MM.1S (cell line): ENCODE measurements at regions not wholly inside any gene's neighbourhood (a gene's known extent, or its start where the extent isn't known, plus 50 kb on each side); places are given as distances from the start of the nearest gene placed in this dataset.

ENCODE experiments used
- DNase-seq: peaks from one replicate; pipeline ENCODE4 v3.0.0-alpha.2; 2015
- H2AFZ ChIP-seq: fragments of 300-600 bp; sonication (generic); 2 replicates; pipeline ENCODE4 v1.6.0; 2016; ENCODE audit warnings: antibody characterized with exemption, low read length
- H3F3A ChIP-seq: fragments of 300-600 bp; sonication (generic); 2 replicates; pipeline ENCODE4 v1.6.1; 2016; ENCODE audit warnings: mild to moderate bottlenecking, antibody characterized with exemption, low read length, moderate library complexity, mixed read lengths; ENCODE audit not compliant: insufficient read depth
- H3K27ac ChIP-seq: fragments of 300-600 bp; sonication (generic); 2 replicates; pipeline ENCODE4 v1.5.1; 2016; ENCODE audit warnings: mild to moderate bottlenecking, low read length
- H3K27me3 ChIP-seq: fragments of 300-600 bp; sonication (generic); replicated peaks from 2 replicates; pipeline ENCODE4 v1.6.0; 2016; ENCODE audit warnings: low read length; ENCODE audit not compliant: insufficient read depth
- H3K36me3 ChIP-seq: fragments of 300-600 bp; sonication (generic); replicated peaks from 2 replicates; pipeline ENCODE4 v1.6.1; 2016; ENCODE audit warnings: mild to moderate bottlenecking, low read length, mixed read lengths; ENCODE audit not compliant: insufficient read depth
- H3K4me1 ChIP-seq: fragments of 300-600 bp; sonication (generic); 2 replicates; pipeline ENCODE4 v1.6.1; 2016; ENCODE audit warnings: low read length, mixed read lengths
- H3K4me2 ChIP-seq: fragments of 300-600 bp; sonication (generic); 2 replicates; pipeline ENCODE4 v1.6.0; 2016; ENCODE audit warnings: low read depth, low read length
- H3K4me3 ChIP-seq: fragments of 300-600 bp; sonication (generic); 2 replicates; pipeline ENCODE4 v1.5.1; 2016; ENCODE audit warnings: low read length, mixed read lengths
- H3K79me2 ChIP-seq: fragments of 300-600 bp; sonication (generic); 2 replicates; pipeline ENCODE4 v1.6.1; 2016; ENCODE audit warnings: mixed run types, low read length, mixed read lengths
- H3K9ac ChIP-seq: fragments of 300-600 bp; sonication (generic); 2 replicates; pipeline ENCODE4 v1.6.1; 2016; ENCODE audit warnings: low read length, mixed read lengths
- H3K9me2 ChIP-seq: fragments of 300-600 bp; sonication (generic); replicated peaks from 2 replicates; pipeline ENCODE4 v1.6.1; 2016; ENCODE audit warnings: mild to moderate bottlenecking, low read length, mixed read lengths; ENCODE audit not compliant: insufficient read depth
- H3K9me3 ChIP-seq: fragments of 300-600 bp; sonication (generic); replicated peaks from 2 replicates; pipeline ENCODE4 v1.6.1; 2016; ENCODE audit warnings: mild to moderate bottlenecking, low read length, mixed read lengths; ENCODE audit not compliant: insufficient read depth
- H4K20me1 ChIP-seq: fragments of 300-600 bp; sonication (generic); 2 replicates; pipeline ENCODE4 v1.6.1; 2016; ENCODE audit warnings: mild to moderate bottlenecking, low read length, moderate library complexity, mixed read lengths; ENCODE audit not compliant: insufficient read depth
- EZH2 ChIP-seq: fragments of 300-600 bp; sonication (generic); optimal IDR thresholded peaks from 2 replicates; pipeline ENCODE3; 2017; ENCODE audit warnings: low read depth, mild to moderate bottlenecking, antibody characterized with exemption, low read length, mixed read lengths
- EZH2phosphoT487 ChIP-seq: fragments of 300-600 bp; sonication (generic); IDR thresholded peaks from 2 replicates; pipeline ENCODE4 v1.6.1; 2018; ENCODE audit warnings: antibody characterized with exemption, low read length
- TF ChIP-seq, protein P1 (sequence below): fragments of 300-600 bp; sonication (generic); IDR thresholded peaks from 2 replicates; pipeline ENCODE4 v1.5.1; 2016; ENCODE audit warnings: antibody characterized with exemption, low read length, mixed read lengths

DNA sequence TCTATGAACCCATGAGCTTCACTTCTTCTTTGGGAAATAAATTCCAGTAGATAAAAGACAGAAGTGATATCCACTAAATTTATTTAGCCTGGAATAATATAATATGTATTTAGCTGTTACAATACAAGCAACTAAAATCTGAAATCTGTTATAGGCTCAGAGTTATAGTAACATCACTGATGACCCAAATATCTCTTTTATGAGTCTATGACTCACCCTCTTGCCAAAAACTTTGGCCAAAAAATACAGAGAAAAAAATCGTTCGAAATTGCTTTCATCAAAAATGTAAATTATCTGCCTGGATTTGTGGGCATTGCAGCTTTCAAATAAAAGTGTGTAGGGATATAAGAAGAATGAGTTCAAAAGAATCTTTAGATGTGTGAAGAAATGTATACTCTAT is 89.4 kb upstream of the DKK2 start:
- Histone ChIP-seq H3K9ac (no peak overlapping the region), H3K36me3 (no peaks in the 10 kb centered on the region), H3K9me2 (no peaks in the 10 kb centered on the region), H3K79me2 (no peaks in the 10 kb centered on the region), H2AFZ (no peak overlapping the region), H3K27ac (no peak overlapping the region), H3K27me3 (no peaks in the 10 kb centered on the region), H3F3A (no peaks in the 10 kb centered on the region), H4K20me1 (no peaks in the 10 kb centered on the region), H3K4me2 (no peak overlapping the region), H3K4me1 (no peaks in the 10 kb centered on the region), H3K4me3 (no peak overlapping the region), H3K9me3 (no peaks in the 10 kb centered on the region)
- DNase-seq: no peak
- TF ChIP-seq EZH2phosphoT487: no peak
- TF ChIP-seq EZH2: no peak
- TF ChIP-seq, protein P1, sequence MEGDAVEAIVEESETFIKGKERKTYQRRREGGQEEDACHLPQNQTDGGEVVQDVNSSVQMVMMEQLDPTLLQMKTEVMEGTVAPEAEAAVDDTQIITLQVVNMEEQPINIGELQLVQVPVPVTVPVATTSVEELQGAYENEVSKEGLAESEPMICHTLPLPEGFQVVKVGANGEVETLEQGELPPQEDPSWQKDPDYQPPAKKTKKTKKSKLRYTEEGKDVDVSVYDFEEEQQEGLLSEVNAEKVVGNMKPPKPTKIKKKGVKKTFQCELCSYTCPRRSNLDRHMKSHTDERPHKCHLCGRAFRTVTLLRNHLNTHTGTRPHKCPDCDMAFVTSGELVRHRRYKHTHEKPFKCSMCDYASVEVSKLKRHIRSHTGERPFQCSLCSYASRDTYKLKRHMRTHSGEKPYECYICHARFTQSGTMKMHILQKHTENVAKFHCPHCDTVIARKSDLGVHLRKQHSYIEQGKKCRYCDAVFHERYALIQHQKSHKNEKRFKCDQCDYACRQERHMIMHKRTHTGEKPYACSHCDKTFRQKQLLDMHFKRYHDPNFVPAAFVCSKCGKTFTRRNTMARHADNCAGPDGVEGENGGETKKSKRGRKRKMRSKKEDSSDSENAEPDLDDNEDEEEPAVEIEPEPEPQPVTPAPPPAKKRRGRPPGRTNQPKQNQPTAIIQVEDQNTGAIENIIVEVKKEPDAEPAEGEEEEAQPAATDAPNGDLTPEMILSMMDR: no peak

GRCh38 chr4:107122736-107123135 is 86.6 kb upstream of the DKK2 start:
- H3K4me2 ChIP-seq: no peak overlapping the region
- no peaks in the 10 kb centered on the region for H3K27me3 ChIP-seq
- no peak for DNase-seq
- no peak overlapping the region for H2AFZ ChIP-seq
- H3K36me3 ChIP-seq: no peaks in the 10 kb centered on the region
- no peak overlapping the region for H3K27ac ChIP-seq
- no peaks in the 10 kb centered on the region for H3F3A ChIP-seq
- H3K9me2 ChIP-seq: no peaks in the 10 kb centered on the region
- no peak overlapping the region for H3K9ac ChIP-seq
- no peaks in the 10 kb centered on the region for H3K79me2 ChIP-seq
- TF ChIP-seq EZH2: no peak
- TF ChIP-seq, protein P1: no peak
- TF ChIP-seq EZH2phosphoT487: no peak
- H3K4me1 ChIP-seq: no peaks in the 10 kb centered on the region
- H3K9me3 ChIP-seq: no peaks in the 10 kb centered on the region
- no peak overlapping the region for H3K4me3 ChIP-seq
- H4K20me1 ChIP-seq: no peaks in the 10 kb centered on the region

DNA sequence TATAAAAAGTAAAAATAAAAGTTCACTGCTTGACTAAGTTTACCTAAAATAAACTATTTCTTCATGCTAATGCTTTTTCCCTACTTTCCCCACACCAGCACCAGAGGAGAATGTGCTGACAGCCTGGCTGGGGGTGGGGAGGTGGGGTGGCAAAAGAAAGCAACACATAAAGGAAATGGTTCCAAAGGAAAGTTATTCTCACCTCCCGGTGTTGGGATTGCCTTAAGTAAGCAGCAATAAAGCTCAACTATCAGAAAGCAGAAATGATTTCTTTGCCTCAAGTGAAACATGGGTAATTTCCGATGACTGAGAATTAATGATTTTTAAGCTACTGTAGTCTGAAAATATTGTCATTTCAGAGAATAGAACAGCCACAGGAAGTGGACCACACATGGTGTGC is 84.5 kb upstream of the DKK2 start:
- Histone ChIP-seq H3K4me2 (no peak overlapping the region), H3F3A (no peaks in the 10 kb centered on the region)

DNA sequence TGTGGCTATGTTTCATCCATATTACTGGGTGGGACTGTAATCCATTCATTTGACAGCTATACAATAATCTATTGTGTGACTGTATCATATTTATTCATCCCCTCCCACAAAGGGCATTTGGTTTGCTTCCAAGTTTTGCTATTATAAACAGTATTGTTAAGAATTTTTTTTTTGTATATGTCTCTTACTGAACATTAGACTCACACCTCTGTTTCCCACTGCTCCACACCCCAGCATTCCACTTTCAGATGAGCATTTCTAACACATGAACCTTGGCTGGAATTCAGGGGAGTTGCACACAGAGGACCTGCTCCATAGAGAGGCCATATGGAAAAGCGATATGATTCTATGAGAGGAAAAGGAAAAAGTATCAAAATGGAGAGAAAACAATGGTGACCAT is 81.6 kb upstream of the DKK2 start:
- Histone ChIP-seq H3K9me3 (no peaks in the 10 kb centered on the region), H2AFZ (no peak overlapping the region)
- TF ChIP-seq EZH2 (no peak), EZH2phosphoT487 (no peak)
- TF ChIP-seq, protein P1: no peak

More for the DNA sequence above, 84.5 kb upstream of the DKK2 start:
- Histone ChIP-seq H3K27ac (no peak overlapping the region), H3K9me2 (no peaks in the 10 kb centered on the region), H3K4me1 (no peaks in the 10 kb centered on the region), H3K27me3 (no peaks in the 10 kb centered on the region), H3K4me3 (no peak overlapping the region), H3K79me2 (no peaks in the 10 kb centered on the region), H3K9ac (no peak overlapping the region), H3K36me3 (no peaks in the 10 kb centered on the region), H4K20me1 (no peaks in the 10 kb centered on the region), H2AFZ (no peak overlapping the region), H3K9me3 (no peaks in the 10 kb centered on the region)
- TF ChIP-seq EZH2: no peak
- DNase-seq: no peak

More for the DNA sequence above, 81.6 kb upstream of the DKK2 start:
- Histone ChIP-seq H3K4me3 (no peak overlapping the region), H3K9me2 (no peaks in the 10 kb centered on the region), H3K9ac (no peak overlapping the region), H3K4me1 (no peaks in the 10 kb centered on the region), H3K4me2 (no peak overlapping the region), H3K27me3 (no peaks in the 10 kb centered on the region), H3K27ac (no peak overlapping the region), H3F3A (no peaks in the 10 kb centered on the region), H4K20me1 (no peaks in the 10 kb centered on the region), H3K79me2 (no peaks in the 10 kb centered on the region), H3K36me3 (no peaks in the 10 kb centered on the region)
- DNase-seq: no peak
